Erythroblast (primary cell): ENCODE measurements at regions not wholly inside any gene's neighbourhood (a gene's known extent, or its start where the extent isn't known, plus 50 kb on each side); places are given as distances from the start of the nearest gene placed in this dataset.
"Not testable (repeated sequence)": the region's sequence is repeated elsewhere in the genome, so short reads cannot be mapped to it uniquely, and the experiment has no call there.

ENCODE experiments used
- DNase-seq, 2 experiments: peaks; one replicate each; lab custom pipeline; 2025; lab: John Stamatoyannopoulos, UW
- GATA1 ChIP-seq: IDR thresholded peaks from 2 replicates; pipeline ENCODE4 v1.6.1; 2011; ENCODE audit warnings: low read depth, mild to moderate bottlenecking, control low read depth, low read length, moderate library complexity
- POLR2A ChIP-seq: IDR thresholded peaks from 2 replicates; pipeline ENCODE4 v1.6.1; 2011; ENCODE audit warnings: mild to moderate bottlenecking, low read length

DNA sequence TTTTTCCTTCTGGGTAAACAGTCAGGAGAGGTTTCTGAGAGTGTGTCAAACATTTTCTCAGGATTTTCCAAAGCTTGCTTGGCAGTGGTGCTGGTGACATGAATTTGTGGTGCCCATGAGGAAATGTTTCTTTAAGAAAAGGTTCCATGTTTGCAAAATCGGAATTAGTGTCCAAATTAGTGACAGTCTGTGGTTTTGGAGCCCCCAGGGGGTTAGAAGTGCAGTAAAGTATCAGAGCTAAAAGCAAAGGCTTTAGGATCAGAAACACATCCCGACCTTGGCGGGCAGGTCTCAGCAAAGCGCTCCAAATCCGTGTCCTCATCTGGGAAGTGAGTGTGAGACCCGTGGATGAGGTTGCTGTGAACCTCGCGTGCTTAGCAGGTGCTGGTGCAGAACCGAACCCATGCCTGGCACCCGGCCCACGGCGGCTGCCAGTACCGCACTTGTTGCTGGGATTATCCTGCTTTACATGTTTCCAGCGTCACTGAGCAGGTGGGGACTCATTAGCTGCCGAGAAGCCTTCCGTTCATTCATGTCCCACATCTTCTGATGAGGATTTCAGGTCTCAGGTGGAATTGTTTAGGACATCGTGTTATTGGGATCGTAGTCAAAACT is 70.8 kb upstream of the COL5A1 start:
- no peak for DNase-seq
- TF ChIP-seq POLR2A (no peak), GATA1 (no peak)

DNA sequence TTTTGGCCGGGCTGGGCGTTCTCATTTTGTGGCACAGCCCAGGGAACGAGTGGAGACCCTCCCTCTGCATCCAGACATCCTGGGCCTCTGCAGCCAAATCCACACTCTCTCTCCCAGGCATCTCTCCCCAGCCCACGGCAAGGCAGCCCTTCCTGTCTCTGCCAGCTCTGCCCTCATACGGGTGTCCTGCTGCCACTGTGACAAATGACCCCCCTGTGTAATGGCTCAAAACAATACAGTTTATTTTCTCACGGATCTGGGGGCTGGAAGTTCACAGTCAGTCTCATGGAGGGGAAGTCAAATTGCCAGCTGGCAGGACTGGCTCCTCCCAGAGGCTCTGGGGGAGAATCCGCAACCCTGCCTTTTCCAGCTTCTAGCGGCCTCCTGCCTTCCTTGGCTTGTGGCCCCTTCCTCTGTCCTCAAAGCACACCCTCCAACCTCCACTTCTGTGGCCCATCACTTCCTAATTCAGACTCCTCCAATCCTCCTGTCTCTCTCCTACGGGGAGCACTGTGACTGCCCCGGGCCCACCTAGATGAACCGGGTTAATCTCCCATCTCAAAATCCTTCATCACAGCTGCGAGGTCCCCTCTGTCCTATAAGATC is 70.2 kb upstream of the COL5A1 start:
- no peak for DNase-seq
- no peak for TF ChIP-seq GATA1
- no peak for TF ChIP-seq POLR2A

DNA sequence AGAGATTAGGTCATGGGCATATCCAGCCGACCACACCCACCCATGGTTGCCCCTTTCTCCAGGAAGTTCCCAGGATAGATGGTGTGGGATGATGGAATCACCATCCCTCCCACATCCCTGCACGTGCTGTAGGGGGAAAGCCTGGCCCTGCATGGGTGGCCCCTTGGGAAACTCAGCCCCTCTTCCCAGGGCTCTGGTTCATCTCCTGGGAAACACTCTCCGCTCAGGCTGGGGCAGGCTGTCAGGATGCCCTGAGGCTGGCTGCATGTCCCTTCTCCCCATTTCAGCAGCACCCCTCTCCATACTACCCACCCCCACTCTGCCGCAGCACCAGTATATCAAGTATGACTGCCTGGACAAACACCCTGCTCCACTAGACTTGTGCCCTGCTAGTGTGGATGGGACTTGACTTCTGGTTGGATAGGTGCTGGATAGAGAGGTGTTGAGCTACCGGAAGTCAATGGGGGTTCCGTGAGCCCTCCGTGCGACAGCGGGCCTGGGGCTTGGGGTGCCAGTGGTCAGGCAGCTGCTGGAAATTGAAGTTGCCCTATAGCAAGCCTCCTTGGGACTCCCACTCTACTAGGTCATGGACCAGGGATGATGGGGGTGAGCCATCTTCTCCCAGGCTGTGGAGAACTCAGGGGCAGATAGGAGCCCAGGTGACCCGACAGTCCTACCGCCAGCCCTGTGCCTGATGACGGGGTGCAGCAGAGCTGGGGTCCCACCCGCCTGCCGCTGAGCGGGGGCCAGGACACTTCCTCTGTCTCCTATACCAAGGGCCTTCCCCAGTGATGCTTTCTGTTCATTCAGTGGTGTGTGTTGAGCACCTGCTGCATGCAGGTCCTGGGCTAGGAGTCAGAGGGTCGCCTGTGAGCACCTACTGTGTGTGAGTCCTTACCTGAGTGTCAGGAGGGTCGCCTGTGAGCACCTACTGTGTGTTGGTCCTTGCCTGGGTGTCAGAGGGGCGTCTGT is 69.4 kb upstream of the COL5A1 start:
- DNase-seq: peak in 1 of 2 experiments; percentile 23
- TF ChIP-seq GATA1 (no peak), POLR2A (no peak)

DNA sequence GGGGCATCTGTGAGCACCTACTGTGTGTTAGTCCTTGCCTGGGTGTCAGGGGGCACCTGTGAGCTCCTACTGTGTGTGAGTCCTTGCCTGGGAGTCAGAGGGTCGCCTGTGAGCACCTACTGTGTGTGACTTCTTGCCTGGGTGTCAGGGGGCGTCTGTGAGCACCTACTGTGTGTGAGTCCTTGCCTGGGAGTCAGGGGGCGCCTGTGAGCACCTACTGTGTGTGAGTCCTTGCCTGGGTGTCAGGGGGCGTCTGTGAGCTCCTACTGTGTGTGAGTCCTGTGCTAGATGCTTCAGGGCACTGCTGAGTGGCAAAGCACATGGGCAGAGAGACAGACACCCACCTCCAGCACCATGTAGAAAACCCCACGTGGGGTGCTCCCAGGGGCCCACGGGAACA is 66.9 kb upstream of the COL5A1 start:
- DNase-seq: not testable (repeated sequence)

DNA sequence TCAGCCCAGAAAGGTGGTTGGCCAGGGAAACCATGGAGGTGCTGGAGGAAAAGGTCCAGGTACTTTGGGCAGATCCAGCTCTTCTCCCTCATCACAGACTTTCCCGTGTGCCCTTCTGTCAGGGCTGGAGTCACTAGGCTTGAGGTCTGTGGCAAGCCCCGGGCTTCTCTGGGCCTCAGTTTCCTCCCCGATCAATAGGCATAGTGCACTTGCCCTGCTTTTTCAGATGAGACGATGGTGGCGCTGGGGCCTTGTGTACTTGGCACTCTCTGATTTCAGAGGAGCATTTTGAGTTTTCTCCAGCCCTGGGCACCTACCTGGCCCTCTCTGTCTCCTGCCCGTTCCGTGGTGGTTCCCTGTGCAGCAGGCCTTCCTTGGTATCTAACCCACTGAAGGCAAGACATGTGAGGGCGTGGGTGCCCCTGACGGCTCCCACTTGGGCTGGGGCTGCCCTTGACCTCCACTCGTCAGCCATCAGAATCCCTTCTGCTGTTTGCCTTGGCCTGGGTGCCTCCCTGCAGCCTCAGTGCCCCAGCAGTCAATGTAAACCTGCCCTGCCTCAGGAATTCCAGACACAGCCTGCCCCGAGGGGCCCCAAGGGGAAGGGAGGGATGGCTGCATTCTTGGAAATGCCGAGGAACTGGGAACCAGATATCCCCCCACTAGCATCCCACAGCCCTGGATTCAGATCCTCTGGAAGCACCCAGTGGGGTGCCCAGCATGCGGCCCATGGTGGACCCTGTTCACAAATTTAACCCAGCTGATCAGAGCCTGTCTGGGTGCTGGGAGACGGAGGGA is 66.3 kb upstream of the COL5A1 start:
- no peak for DNase-seq
- TF ChIP-seq GATA1 (no peak), POLR2A (no peak)

DNA sequence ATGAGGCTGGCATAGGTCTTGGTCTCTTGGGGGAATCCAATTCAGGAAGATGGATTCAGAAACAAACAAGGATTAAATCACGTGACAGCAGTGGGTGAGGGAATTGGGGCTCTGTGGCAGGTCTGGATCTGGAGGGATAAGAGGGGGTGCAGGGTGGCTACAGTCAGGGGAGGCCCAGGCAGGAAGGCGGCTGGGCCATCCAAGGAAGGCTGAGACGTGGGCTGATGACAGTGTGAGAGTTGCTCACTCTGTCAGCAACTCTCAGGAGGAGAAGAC is 65.8 kb upstream of the COL5A1 start:
- TF ChIP-seq GATA1: no peak
- TF ChIP-seq POLR2A: no peak
- DNase-seq: no peak

DNA sequence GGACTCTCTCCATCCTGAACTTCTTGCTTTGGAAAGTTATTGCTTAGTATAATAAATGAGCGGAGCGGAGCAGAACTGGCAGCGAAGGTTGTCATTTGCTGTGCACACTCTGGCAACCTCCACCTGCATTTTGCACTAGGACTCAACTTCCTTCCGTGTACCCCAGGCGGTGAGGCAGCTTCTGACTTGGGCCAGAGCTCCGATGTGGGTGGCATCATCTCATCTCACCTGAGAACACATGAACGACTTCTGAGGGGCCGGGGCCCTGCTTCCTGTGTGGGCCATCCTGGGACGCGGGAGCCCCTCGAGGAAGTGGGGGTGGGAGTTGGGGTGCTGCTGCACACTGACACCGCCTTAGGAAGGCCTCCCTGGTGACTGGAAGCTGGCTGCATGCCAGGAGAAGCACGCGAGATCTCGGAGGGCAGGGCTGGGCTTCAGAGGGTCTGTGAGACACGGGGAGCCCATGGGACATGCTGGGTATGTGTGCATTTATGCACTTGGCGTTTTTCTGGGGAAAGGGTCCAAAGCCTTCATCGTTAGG is 56.5 kb upstream of the COL5A1 start:
- TF ChIP-seq GATA1: no peak
- no peak for TF ChIP-seq POLR2A
- DNase-seq: no peak

DNA sequence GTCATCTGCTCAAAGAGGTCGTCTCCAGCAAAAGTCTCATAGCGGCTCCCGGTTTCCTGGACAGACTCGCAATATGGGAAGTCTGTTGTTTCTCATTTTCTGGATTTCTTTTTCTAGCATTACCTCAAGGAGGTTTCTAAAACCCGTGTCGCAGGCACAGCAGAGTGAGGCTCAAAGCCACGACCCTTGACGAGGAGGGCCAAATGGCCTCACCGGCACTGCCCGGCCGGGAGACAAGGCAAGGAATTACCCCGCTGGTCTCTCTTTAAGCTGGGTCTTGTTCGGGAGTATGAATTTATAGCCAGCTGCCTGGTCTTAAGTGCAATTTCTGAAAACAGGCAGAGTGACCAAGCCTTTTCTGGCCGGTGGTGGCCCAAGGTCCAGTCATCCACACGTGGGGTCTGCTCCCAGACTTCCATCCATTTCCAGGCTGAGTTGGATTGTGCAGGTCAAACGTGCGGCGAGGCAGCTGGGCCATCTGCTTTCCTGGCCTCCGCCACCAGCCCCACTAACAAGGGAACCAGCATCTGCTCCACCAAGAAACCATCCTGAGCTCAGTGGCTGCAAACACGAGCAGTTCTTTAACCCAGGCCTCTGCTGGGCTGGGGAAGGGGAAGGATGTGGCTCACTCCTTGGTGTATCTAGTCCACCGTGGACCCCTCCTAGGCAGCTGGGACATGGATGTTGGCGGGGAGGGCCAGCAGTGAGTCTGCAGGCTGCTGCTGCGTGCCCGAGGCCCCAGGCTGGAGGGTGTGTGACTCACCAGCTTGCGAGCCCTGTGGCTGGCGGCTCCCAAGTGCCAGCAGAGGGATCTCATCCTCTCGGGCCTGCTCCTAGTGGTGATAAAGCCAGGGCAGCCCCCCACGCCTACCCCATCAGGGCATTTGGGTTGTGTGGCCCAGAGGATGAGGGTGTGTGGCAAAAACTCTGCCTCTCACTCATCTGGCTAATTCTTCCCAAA is 55.6 kb upstream of the COL5A1 start:
- no peak for DNase-seq
- no peak for TF ChIP-seq GATA1

DNA sequence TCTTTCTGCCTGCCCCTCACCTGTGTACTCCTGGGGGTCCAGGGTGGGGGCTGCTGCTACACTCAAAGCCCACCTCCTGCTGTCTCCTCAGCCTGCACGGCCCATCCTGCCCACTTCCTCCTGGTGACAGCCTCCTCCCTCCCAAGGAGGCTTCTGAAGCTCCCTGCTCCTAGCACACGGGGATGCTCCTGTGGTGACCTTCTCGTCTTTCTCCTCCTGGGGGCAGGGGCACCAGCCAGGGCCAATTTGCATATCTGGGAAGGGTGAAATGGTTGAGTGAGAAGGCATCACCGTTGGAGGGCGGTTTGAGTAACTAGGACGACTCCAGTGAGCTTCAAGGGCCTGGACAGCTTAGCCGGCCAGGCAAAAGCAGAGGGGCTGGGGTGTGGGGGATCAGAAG is 51.9 kb upstream of the COL5A1 start:
- DNase-seq: no peak
- TF ChIP-seq POLR2A: no peak
- TF ChIP-seq GATA1: no peak

DNA sequence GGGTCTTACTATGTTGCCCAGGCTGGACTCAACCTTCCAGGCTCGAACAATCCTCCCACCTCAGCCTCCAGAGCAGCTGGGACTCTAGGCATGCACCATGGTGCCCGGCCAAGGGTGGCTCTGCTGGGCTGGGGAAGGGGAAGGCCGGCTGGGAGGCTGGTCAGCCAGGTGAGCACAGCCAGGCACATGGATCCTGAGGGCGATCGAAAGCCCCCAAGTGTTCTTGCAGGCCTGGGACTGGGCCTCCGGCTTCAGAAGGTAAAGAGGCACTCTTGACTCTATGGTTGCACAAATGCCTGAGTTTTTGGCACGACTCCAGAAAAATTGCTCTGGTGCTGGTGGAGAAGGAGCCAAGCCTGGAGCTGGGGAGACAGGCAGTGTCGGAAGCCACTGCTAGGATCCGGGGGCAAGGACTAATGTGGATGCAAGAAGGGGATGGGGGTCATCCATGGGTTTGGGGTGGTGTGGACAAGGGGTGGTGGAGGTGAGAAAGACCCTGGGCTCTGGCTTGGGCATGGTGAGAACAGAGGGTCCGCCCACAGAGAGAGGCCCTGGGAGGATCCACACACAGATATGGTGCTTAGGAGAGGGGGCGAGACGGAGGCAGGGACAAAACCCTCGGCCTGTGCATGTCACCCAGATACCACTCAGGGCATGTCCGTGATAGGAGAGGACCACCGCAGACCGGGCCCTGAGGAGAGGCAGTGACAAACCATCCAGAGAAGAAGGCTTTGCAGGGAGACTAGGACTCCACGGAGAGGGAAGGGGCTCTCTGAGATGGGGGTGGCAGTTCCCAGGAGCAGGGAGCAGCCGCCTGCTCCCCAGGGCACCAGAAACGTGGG is 51.1 kb upstream of the COL5A1 start:
- DNase-seq: peak in 1 of 2 experiments; percentile 18
- no peak for TF ChIP-seq POLR2A
- TF ChIP-seq GATA1: no peak

DNA sequence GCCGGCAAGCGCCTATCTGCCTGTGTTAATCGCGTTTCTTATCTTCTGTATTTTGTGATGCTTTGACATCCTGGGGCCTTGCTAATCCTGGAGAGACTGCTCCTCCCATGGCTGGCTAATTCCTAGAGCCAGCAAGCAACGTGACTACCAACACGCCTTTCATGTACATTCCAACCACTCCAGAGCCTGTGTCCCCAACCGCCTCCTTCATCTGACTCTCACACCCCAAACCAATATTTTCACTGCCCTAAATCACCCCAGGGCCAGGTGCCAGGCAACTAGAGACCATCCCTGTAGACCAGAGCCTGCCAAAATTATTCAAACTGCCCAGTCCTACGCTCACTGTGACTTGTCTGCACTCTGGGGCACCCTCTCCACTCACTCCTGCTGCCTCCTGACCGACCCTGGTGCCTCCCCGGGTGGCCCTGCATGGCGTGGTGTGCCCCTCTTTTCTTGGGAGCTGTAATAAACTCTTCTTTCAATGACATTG is 50.5 kb upstream of the COL5A1 start:
- DNase-seq: no peak
- TF ChIP-seq POLR2A: no peak
- no peak for TF ChIP-seq GATA1
